Liver (tissue), 8 donors: ENCODE measurements at regions not wholly inside any gene's neighbourhood (a gene's known extent, or its start where the extent isn't known, plus 50 kb on each side); places are given as distances from the start of the nearest gene placed in this dataset.

Source experiments
- DNase-seq: peaks from one replicate; pipeline ENCODE4 v3.0.0-alpha.2; 2017; ENCODE audit warnings: low spot score
- H3K27ac ChIP-seq, 2 donors: one replicate each; pipeline ENCODE4 v1.7.0; 2013; ENCODE audit warnings: inconsistent platforms in 2 of 2, low read length in 2 of 2, control low read depth in 1 of 2, low read depth in 1 of 2, mild to moderate bottlenecking in 1 of 2
- H3K27me3 ChIP-seq, 4 donors: one replicate each; pipeline versions ENCODE4 v1.6.1 to v1.7.0; 2013; ENCODE audit warnings: low read length in 3 of 4, inconsistent platforms in 1 of 4, mild to moderate bottlenecking in 1 of 4, moderate library complexity in 1 of 4; ENCODE audit not compliant: control insufficient read depth in 4 of 4, insufficient read depth in 4 of 4
- H3K36me3 ChIP-seq, 4 donors: one replicate each; pipeline versions ENCODE4 v1.6.1 to v1.7.0; 2013; ENCODE audit warnings: low read length in 3 of 4, mild to moderate bottlenecking in 3 of 4, low read depth in 1 of 4, moderate library complexity in 1 of 4; ENCODE audit not compliant: control insufficient read depth in 4 of 4, insufficient read depth in 3 of 4
- H3K4me1 ChIP-seq, 4 donors: one replicate each; pipeline versions ENCODE4 v1.6.1 to v1.7.0; 2013; ENCODE audit warnings: low read length in 3 of 4, mild to moderate bottlenecking in 3 of 4, moderate library complexity in 1 of 4; ENCODE audit not compliant: control insufficient read depth in 4 of 4, insufficient read depth in 4 of 4
- H3K4me3 ChIP-seq, 3 donors: one replicate each; pipeline versions ENCODE4 v1.6.1 to v1.7.0; 2013; ENCODE audit warnings: low read length in 3 of 3, control low read depth in 1 of 3, low read depth in 1 of 3, mild to moderate bottlenecking in 1 of 3
- H3K9ac ChIP-seq, 2 donors: one replicate each; pipeline ENCODE4 v1.7.0; 2013; ENCODE audit warnings: low read length in 2 of 2, mild to moderate bottlenecking in 2 of 2, moderate library complexity in 2 of 2, control low read depth in 1 of 2, low read depth in 1 of 2
- H3K9me3 ChIP-seq, 4 donors: one replicate each; pipeline versions ENCODE4 v1.6.1 to v1.7.0; 2013; ENCODE audit warnings: low read length in 3 of 4; ENCODE audit not compliant: control insufficient read depth in 4 of 4
- ATF3 ChIP-seq: IDR thresholded peaks from 2 replicates; pipeline ENCODE4 v1.6.1; 2016; ENCODE audit warnings: antibody characterized with exemption
- CTCF ChIP-seq: fragments of 150-350 bp; IDR thresholded peaks from 2 replicates; pipeline ENCODE4 v1.5.1; 2017; ENCODE audit warnings: improper control_type of control experiment, low read depth, low read length; ENCODE audit not compliant: missing input control
- FOXA1 ChIP-seq: IDR thresholded peaks from 2 replicates; pipeline ENCODE4 v1.6.1; 2016; ENCODE audit warnings: antibody characterized with exemption
- FOXA2 ChIP-seq: IDR thresholded peaks from 2 replicates; pipeline ENCODE4 v1.6.1; 2016; ENCODE audit warnings: antibody characterized with exemption
- NR2F2 ChIP-seq: IDR thresholded peaks from 2 replicates; pipeline ENCODE4 v1.6.1; 2016; ENCODE audit warnings: antibody characterized with exemption
- REST ChIP-seq: IDR thresholded peaks from 2 replicates; pipeline ENCODE4 v1.6.1; 2016; ENCODE audit warnings: antibody characterized with exemption, mild to moderate bottlenecking
- YY1 ChIP-seq: IDR thresholded peaks from 2 replicates; pipeline ENCODE4 v1.6.1; 2016; ENCODE audit warnings: antibody characterized with exemption, mild to moderate bottlenecking
- ZBTB33 ChIP-seq: IDR thresholded peaks from 2 replicates; pipeline ENCODE4 v1.6.1; 2016; ENCODE audit warnings: antibody characterized with exemption
- WGBS: extraction: QIAGEN DNeasy Blood & Tissue Kit; methylation state at CpG from one replicate; pipeline ENCODE4 v1.1.7; 2013; 5-methylcytosine and 5-hydroxymethylcytosine counted together
- donor health status: healthy.
- donor health status: healthy.
- donor health status: healthy.
- donor health status: healthy.
- donor health status: healthy.

GRCh38 chr20:54950304-54950703 is 474.9 kb downstream of the DOK5 start (continued):
- no peak for TF ChIP-seq ATF3
- TF ChIP-seq YY1: no peak

GRCh38 chr20:54941666-54942065 is 466.3 kb downstream of the DOK5 start:
- Histone ChIP-seq H3K4me3 (no peak overlapping the region), H3K36me3 (no peaks in the 10 kb centered on the region), H3K9me3 (no peaks in the 10 kb centered on the region), H3K9ac (no peak overlapping the region), H3K27me3 (peaks cover 0 to 5% (median 0%) of the 10 kb centered on the region in 4 donors), H3K27ac (no peak overlapping the region), H3K4me1 (no peaks in the 10 kb centered on the region)
- TF ChIP-seq FOXA2 (no peak), ATF3 (no peak), REST (no peak), CTCF (no peak), FOXA1 (no peak), YY1 (no peak), ZBTB33 (no peak)
- 81% methylated on average over 4 of the region's 4 CpGs for WGBS
- no peak for DNase-seq

- H3K9me3 ChIP-seq: no peaks in the 10 kb centered on the region
- TF ChIP-seq NR2F2: no peak
- 67% methylated on average over 4 of the region's 4 CpGs for WGBS
- H3K36me3 ChIP-seq: no peaks in the 10 kb centered on the region
- peaks cover 0 to 5% (median 0%) of the 10 kb centered on the region in 4 donors for H3K27me3 ChIP-seq
- H3K27ac ChIP-seq: no peak overlapping the region
- no peak for DNase-seq
- H3K9ac ChIP-seq: no peak overlapping the region
- H3K4me3 ChIP-seq: no peak overlapping the region
- H3K4me1 ChIP-seq: no peaks in the 10 kb centered on the region
Measured at GRCh38 chr20:54940522-54940921, 465.1 kb downstream of the DOK5 start.
